GM23248 (cell line): ENCODE measurements at regions not wholly inside any gene's neighbourhood (a gene's known extent, or its start where the extent isn't known, plus 50 kb on each side); places are given as distances from the start of the nearest gene placed in this dataset.

Source experiments
- EZH2 ChIP-seq: fragments of 200-600 bp; sonication (generic); IDR thresholded peaks from 2 replicates; pipeline ENCODE4 v1.6.1; 2018; ENCODE audit warnings: antibody characterized with exemption, mild to moderate bottlenecking; ENCODE audit not compliant: insufficient read depth, poor library complexity, severe bottlenecking
- EZH2phosphoT487 ChIP-seq: fragments of 200-600 bp; sonication (generic); IDR thresholded peaks from 2 replicates; pipeline ENCODE4 v1.6.1; 2018; ENCODE audit warnings: antibody characterized with exemption, moderate library complexity, mild to moderate bottlenecking, low read depth; ENCODE audit not compliant: insufficient read depth

DNA sequence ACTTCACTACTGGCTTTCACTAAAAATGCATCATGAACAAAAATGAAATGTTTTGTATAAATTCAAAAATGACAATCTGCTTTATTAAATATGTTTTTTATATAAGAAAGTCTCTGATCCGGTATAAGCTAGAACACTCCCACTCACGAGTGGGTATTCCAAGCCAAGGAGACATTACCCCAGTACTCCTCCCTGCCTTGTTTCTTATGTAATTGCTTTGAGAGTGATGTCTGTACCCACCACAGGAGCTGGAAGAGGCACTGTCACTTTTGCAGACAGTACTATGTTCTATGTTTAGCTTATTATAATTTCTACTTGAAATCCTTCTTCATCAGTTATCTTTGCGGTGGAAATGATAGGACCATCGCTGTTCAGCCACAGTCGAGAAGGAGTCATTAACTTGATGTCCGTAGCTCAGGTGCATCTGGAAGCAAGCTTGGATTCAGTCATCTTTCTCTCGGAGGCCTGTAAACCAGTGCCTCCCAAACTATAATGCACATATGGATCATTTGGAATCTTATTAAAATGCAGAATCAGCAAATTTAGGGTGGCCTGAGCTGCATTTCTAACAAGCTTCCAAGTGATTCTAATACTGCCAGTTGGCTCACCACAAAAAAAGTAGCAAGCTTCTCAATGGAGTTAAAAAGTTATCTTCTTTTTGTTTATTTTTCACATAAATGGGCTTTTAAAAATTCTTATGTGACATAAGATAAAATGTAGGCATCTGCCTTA, 396.4 kb downstream of the GRIA2 start:
- no peak for TF ChIP-seq EZH2
- TF ChIP-seq EZH2phosphoT487, result no peak
